GM21390 (cell line): ENCODE measurements at regions not wholly inside any gene's neighbourhood (a gene's known extent, or its start where the extent isn't known, plus 50 kb on each side); places are given as distances from the start of the nearest gene placed in this dataset.

Experiments
- ATAC-seq: cut with Tn5 transposase; IDR thresholded peaks from one replicate; pipeline ENCODE4 v1.9.1; 2021; ENCODE audit not compliant: unreplicated experiment

DNA sequence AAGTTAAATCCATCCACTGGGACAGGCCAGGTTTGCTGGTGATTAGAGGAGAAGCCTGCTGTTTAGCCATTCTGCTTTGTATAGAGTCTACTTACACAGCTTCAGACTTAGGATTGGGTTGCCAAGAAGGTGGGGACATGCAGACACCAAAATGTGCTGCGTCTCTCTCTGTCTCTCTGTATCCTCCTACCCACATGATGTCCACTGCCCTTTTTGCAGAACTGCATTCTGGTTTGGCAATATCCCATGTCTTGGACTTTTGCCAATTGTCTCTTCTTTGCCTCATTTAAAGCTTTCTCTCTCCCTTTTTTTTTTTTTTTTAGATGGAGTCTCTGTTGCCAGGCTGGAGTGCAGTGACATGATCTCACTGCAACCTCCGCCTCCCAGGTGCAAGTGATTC, 261.1 kb upstream of the FN1 start:
- no peak for ATAC-seq

DNA sequence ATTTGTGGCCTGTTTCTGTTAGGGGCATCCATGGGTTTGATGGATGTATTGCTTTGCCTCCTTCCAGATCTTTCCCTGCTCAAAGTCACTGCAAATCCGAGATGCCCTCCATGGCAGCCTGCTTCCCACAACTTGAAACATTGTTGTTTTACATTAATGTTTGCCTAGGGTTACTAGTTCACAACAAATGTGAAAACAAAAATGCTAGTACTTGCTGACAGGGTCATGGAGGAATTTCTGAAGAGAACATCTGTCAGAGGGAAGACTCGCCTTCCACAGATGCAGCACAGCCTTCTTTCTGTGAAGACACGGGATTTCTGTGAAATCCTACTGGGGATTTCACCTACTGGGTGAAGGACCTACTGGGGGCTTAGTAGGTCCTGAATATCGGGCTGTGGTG, 260.0 kb upstream of the FN1 start:
- no peak for ATAC-seq

DNA sequence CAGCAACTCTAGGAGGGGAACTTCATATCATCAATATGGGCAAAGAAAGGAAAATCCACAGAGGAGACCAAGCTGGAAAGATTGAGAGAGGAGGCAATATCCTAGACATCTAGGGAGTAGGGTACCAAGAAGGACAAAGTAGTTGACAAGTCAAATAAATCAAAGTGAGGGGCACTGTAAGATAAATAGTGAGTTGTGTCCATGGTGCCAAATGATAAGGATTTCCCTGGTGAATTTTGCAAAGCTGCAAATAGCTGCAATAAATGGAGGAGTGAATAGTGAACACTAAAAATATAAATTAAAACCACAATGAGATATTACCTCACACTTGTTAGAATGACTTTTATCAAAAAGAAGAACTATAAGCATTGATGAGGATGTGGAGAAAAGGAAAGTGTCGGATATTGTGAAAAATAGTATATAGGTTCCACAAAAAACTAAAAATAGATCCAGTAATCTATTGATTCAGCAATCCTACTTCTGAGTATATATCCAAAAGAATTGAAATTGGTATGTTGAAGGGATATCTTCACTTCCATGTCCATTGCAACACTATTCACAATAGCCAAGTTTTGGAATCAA, 258.2 kb upstream of the FN1 start:
- no peak for ATAC-seq

DNA sequence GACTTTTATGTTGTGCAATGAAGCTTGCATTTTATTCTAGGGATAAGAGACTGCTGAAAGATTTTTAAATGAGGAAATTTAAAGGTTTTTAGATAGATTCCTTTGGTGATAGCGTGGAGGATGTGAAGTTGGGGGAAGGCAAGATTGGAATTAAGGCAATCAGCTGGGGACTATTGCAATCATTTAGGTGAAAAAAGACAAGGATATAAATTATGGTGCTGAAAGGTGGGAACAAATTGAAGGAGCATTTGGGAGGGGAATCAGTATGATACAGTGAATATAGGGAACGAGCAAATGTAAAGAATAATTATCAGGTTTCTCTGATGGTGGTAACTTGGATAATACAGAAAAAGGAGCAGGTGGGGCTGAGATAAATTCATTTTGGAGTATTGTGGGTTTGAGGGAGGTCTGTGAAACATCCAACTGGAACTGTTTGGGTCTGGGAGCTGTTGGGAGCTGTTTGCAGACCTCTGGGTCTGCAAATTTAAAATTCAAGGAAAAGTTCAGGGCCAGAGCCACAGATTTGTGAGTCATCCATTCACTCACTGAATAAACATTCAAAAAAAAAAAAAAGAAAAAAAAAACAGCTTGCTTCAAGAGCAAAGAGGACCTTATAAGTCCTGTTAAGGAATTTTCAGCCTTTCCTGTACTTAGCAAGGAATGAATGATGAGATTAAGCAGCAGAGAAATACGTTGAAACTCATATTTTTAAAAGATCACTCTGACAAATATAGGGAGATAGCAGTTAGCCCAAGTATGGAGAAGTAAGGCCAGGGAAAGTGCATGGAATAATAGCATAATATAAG, 257.5 kb upstream of the FN1 start:
- ATAC-seq, result no peak

DNA sequence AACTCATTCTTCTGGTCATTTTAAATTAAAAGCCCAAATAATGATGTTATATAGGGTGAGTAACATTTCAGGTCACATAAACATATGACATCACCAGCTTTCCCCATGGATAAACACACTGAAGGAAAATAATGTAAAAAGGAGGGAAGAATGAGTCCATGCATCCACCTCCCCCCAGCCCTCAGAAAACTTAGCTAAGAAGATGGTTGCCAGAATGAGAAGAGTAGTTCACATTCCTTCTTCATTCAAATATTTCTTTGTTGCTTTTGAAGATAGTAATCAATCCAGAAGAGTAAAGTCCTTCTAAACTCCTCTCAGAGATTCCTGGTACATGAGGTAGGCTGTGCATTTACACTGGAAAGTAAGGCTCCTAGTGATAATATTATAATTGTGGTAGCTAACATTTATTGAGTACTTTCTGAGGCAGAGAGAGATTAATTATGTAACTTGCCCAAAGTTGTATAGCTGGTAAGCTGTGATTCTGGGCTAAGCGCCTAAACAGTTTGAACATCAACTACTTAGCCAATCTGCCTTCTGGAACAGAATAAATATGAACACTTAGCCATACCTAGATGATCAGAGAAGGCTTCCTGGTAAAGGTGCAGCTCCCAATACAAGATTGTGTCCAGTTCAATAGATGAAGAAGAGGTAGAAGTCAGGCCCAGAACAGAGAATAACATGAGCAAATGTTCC, 256.7 kb upstream of the FN1 start:
- no peak for ATAC-seq

DNA sequence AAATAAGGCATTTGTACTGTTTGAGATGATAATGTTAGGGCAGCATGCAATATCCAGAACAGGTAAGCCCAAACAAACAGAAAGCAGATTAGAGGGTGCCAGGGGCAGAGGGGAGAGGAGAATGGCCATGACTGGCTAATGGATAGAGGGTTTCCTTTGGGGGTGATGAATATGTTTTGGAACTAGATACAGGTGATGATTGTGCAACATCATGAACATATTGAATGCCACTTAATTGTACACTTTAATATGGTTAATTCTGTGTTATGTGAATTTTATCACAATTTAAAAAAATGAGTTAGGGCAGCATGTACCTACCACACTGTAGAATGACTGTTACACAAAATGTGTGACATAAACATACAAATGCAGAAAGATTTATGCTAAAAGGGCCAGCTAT, 255.5 kb upstream of the FN1 start:
- ATAC-seq, result no peak

DNA sequence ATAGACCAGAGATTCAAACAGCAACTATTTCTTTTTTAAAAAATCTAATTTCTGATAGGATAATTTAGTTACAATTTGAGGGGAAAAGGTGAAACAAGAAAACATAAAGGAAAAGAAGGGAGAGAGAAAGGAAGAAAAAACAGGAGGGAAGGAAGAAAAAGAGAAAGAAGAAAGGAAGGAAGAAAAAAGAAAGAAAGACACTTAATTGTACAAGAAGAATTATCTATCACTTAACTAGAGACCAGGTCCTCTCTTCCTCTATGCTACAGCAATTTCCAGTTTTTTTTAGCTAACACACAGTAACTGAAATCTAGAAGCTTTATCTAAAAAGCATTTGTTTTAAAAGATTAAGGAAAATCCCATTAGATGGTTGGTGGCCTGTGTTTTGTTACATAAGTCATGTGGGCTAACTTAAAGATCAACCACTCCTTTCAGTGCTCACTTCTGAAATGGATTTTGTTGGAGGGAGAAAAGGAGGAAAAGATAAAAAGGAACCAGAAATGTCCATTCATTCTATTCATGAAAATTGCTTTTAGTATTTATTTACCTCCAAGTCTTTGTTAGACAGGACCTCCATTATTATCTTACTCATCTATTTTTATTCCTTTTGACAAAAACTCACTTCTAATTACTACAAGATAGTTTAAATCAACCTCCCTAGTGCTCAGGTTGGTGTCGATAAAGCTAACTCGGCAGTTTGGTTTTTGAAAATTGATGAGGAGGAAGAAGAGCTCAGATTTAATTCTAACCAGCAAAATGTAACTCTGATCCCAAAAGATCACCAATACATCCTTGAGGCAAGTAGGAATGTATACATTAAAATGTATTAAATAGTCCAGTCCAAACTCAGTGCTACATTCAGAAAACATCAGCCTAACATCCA, 251.5 kb upstream of the FN1 start:
- ATAC-seq, result no peak

DNA sequence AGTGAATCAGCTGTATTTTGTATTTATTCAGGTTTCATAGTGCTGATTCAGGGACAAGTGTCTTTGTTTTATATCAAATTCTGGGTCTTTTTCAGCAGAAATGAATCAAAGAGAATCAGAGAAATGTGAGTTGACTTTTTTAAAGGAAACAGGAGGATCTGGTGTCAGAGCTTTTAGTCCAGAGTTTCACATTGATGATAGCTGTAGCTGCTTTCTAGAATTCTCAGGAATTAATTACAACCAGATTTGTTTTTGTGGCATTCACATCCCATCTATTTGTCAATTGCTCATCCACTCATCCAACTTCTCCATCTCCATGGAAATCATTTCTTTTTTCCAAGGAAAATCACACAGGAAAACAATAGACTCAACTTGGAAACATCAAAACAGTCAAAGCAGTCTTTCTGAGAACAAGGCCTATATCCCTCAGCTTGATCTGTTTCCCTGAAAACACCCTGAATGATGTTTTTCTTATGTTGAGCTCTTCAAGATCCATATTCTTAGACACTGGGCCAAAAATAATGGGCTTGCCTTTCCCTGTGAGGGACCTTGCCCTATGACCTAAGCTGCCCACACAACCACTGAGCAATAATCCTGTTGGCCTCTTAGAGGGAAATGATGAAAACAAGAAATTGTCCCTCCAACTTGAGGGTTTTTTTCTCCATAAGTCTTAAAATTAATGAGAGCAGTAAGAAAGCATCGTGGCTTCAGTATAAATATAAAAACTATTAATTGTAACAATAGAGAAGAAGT, 249.5 kb upstream of the FN1 start:
- ATAC-seq, result no peak

DNA sequence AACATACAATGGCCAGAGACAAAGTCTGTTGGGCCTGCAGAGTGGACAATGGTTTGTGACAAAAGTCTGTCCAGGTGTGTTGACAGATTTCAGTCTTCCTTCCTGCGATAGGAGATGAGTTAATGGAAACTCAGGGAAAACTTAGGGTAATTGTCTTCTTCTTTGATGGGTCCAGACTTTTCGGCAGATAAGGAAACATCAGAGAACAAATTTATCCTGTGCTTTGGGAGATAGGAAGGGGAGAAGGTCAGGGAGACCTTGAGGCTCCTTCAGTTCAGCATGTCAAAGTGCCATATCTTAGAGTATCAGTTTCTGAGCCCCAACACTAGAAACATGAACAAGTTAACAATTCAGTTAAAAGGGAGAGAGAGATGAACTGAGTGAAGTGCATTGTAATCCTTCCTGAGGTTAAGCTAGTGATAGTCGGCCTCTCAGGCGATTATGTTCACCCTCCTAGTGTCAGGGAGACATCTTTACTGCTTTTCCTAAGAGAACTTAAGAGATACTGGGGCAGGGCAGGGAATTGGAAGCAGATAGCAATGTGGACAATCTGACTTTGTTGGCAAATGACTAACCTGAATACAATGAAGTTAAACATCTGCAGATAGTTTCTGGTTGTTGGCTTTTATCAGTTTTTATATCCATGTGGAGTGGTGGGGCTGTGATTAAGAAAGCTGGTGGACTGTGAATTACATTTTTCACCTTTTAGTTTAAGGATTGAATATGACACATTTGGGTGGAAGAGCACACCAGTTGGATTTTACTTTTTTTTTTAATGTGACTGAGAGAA, 248.8 kb upstream of the FN1 start:
- ATAC-seq, result no peak

DNA sequence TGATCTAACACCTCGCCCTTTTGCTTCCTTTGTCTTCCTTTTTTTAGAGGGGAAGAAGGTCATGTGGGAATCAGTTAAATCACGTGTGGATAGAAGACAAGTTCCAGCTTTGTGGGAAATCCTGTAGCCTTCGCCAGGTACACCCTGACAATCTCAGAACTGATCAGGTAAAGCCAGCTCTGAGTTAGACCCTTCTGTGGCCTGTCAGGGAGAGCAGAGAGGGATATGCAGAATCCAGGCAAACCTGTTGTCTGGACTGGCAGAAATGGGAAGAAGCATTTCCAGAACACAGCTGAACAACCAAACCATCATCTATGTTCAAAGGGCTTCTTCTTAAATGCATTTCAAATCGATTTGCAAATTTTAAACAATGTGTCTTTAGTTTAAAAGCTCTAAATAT, 247.4 kb upstream of the FN1 start:
- ATAC-seq, result no peak

DNA sequence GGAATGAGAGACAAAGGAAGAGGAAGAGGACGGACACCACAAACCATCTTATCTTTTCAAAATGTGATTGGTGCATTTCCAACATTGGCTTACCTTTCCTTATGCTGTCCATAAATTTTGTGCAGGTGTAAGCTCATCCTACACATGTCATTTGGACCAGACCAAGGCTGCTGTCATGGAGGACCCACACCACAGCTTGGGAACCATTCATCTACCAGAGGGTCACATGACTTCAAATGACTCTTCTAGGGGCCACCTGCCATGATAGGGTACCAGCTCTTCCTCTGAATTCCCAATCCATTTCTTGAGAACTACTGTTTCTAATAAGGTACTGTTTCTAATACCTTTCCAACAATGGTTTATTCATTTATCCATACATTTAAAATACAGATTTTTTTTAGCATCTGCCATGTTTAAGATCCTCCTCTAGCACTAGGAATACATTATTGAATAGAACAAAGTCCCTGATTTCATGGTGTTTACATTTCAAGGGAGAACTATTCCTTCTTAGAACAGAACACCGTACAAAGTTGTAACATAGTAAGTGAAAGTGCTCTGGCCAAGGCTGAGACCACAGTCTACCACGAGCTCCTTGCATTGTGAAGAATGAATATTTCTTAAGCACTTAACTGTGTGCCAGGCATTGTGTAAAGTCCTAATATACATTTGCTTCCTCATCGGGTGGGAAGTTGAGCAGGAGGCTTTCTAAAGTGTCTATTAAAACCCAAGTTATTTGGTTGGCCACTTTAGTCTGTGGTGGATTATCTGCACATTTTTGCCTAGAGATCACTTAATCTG, 246.1 kb upstream of the FN1 start:
- no peak for ATAC-seq

DNA sequence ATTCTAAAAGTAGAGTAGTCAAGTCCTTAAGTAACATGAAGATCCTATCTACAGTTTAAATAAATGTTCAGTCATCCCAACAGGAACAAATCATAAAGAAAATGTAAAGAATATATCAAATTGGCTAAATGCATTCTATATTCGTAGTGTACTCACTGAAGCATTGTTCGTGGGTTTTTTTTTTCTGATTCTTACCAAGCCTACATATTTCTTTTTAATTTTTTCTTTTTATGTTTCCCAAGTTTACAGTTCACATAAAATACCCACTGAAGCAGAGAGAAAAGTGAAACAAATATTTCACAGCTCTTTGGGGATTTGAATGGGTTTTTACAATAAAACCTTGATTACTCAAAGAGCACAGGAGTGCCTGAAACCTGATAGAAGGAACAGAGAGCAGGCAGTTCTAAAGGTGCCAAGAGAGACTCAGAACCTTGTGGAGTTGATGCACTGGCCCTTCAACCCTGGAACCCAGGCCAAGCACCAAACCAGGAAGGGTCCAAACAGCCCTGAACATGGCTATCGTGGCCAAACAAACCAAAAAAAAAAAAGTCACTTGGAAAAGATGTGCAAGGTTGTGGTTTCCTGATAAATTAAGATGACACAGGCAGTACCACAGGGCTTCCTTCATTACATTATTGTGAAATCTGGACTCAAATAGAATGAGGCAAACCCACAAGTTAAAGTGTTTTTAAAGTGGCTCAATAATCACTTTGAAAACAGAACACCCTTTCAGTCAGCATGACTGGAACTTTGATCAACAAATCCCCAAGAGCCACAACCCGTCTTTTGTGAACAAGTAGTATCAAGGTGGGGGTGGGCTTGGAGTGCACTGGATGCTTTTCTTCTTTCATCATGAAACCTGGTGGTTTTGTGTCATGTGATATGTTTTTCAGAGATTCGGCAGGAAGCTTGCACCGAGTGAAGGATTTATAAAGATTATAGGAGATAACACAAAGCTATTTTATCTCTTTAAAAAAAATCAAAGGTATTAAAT, 245.0 kb upstream of the FN1 start:
- ATAC-seq, result peak; percentile 66

DNA sequence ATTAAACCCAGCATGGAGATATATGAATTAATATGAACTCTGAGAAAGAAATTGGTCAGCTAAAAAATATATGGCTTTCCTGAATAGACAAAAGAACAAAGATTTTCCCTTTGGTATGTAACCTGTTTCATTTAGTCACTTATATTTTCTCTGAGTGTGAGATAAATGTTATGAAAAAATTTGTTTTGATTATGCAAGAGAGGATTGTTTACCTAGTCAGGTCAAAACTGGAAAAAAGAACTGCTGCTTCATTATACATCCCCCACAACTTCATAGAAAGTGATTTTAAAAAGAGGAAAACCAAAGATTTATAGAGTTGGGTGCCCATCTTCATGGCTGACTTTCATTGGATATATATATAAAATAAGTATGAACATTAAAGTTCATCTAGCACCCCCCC, 242.2 kb upstream of the FN1 start:
- ATAC-seq, result no peak

DNA sequence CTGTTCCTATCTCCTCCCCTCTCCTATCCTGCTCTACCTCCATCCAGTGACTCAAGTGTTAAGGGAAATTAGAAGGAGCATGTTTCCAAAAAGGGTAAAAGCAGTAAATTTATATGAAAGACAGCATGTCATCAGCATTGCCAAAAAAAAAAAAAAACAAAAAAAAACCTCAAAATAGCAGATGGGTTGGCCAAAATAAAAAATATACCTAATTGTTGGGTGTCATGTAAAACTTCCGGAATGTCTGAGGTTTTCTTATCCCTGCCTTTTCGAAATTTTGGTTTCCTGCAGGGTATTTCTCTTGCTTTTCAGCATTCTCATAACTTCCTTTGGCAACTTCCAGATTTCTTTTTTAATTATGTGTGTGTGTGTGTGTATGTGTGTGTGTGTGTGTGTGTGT, 241.6 kb upstream of the FN1 start:
- no peak for ATAC-seq

DNA sequence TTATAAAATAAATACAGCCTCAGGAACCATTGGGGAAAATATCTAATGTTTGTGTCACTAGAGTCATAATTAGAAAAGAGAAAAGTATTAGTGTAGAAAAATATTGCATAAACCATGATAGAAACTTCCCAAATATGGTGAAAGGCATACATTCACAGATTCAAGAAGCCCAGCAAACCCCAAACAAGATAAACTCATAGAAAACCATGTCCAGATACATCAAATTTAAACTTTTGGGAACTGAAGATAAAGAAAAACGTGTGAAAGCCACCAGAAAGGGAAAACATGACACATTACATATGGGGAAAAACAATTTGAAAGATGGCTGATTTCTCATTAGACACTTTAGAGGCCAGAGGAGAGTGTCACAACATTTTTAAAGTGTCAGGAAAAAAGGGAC, 236.5 kb upstream of the FN1 start:
- ATAC-seq, result no peak

DNA sequence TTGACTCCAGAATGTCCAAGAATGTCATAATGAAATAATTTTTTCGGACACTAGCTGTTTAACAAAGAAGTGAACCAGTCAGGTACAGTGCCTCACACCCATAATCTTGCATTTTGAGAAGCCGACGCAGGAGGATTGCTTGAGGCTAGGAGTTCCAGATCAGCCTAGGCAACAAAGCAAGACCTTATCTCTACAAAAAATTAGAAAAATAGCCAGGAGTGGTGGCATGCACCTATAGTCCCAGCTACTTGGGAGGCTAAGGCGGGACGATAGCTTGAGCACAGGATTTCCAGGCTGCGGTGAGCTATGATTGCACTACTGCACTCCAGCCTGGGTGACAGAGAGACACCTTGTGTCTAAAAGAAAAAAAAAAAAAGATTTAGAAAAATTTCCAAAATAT, 235.8 kb upstream of the FN1 start:
- no peak for ATAC-seq

DNA sequence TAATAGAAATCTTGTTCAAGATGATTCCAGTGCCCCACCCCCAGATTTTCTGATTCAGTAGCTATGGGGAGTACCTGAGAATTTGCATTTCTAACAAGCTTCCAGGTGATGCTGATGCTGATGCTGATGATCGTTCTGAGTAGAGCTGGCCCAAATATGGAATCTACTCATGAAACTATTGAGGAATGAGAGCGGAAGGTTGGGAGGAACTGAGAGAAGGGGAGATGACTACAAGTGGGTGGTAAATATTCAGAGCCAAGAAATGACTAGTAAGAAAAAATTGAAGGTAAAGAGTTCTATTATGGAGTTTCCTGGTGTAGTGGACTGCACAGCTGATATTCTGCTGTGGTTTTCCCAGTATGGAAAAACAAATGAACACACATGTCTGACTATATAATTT, 235.4 kb upstream of the FN1 start:
- no peak for ATAC-seq

DNA sequence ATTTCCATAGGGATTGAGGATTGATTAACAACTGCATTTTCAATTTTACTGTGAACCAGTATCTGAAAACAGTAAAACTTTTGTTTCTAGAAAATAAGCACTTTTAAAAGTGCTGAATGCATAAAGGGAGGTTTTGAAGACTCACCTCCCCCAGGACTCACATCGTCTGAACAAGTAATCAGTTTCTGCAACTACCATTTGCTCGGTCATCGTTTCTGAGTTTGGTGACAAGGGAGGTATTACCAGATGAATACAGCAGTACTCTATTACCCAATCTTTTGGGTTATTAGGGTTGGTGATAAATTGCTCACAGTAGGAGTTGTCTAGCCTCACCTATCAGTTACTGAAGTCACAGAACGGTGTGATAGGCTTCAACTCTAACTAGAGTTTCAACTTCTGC, 234.5 kb upstream of the FN1 start:
- ATAC-seq, result no peak
